HepG2 (cell line): ENCODE measurements at regions not wholly inside any gene's neighbourhood (a gene's known extent, or its start where the extent isn't known, plus 50 kb on each side); places are given as distances from the start of the nearest gene placed in this dataset.

Experiments
- ATAC-seq: fragments of 200-7000 bp; cut with Tn5 transposase; 3 replicates; pipeline ENCODE4 v1.9.1; 2020; ENCODE audit warnings: mild to moderate bottlenecking, moderate library complexity
- BruUV-seq: library from RNA; stranded (reverse); fragments of 400-500 nt; replicated peaks from 2 replicates; lab custom pipeline; 2021; lab: Mats Ljungman, UMichigan
- CTCF ChIA-PET: fragments of 300-600 bp; formaldehyde crosslinking; extraction: SDS; loops from one replicate; lab custom pipeline; 2021; ENCODE audit warnings: low total read pairs, inconsistent platforms, low intra/inter-chr PET ratio; lab: Yijun Ruan, JAX
- POLR2A ChIA-PET: fragments of 350-600 bp; sonication (Branson Sonifier 250); formaldehyde crosslinking; loops from one replicate; lab custom pipeline; 2020; ENCODE audit warnings: antibody characterized with exemption, inconsistent platforms; lab: Yijun Ruan, JAX
- DNase-seq: peaks from one replicate; pipeline ENCODE4 v3.0.0-alpha.2; 2015; ENCODE audit warnings: low spot score
- FAIRE-seq: peaks from 3 replicates; lab custom pipeline; 2011; peaks lifted over from hg19 to GRCh38; lab: Jason Lieb, UNC
- H2AFZ ChIP-seq: one replicate; pipeline ENCODE4 v1.6.1; 2011; ENCODE audit warnings: low read length, inconsistent platforms
- H3K27ac ChIP-seq: fragments of 300-600 bp; 3 replicates; pipeline ENCODE4 v1.8.0; 2011; ENCODE audit warnings: mixed run types, mild to moderate bottlenecking, mixed read lengths, low read length, inconsistent platforms; ENCODE audit not compliant: insufficient read depth; ENCODE audit errors: extremely low read length
- H3K27me3 ChIP-seq, 2 experiments: fragments of 200-600 bp in 1 of 2; 2 replicates in 1 of 2; 3 replicates in 1 of 2; pipeline versions ENCODE4 v1.6.0 to v1.8.0; 2011; ENCODE audit warnings: low read length in 2 of 2, mild to moderate bottlenecking in 2 of 2, moderate library complexity in 2 of 2, inconsistent platforms in 1 of 2; ENCODE audit not compliant: insufficient read depth in 2 of 2, control insufficient read depth in 1 of 2
- H3K36me3 ChIP-seq, 2 experiments: fragments of 200-600 bp in 1 of 2; replicated peaks in 1 of 2; 2 replicates in 1 of 2; 3 replicates in 1 of 2; pipeline versions ENCODE4 v1.5.1 to v1.8.0; 2011; ENCODE audit warnings: low read length in 2 of 2, inconsistent platforms in 1 of 2; ENCODE audit not compliant: insufficient read depth in 2 of 2, control insufficient read depth in 1 of 2
- H3K4me1 ChIP-seq: 2 replicates; pipeline ENCODE4 v1.5.1; 2012; ENCODE audit warnings: low read length, inconsistent platforms; ENCODE audit not compliant: insufficient read depth
- H3K4me2 ChIP-seq: 2 replicates; pipeline ENCODE4 v1.6.0; 2011; ENCODE audit warnings: low read depth, low read length, inconsistent platforms
- H3K4me3 ChIP-seq, 3 experiments: fragments of 200-600 bp in 1 of 3; sonication (generic), shearing (Covaris generic) in 1 of 3; replicated peaks in 1 of 3; 2 replicates each; pipeline ENCODE4 v1.5.1; 2011 to 2016; ENCODE audit warnings: low read length in 3 of 3, inconsistent platforms in 2 of 3, low read depth in 2 of 3, mild to moderate bottlenecking in 2 of 3, control low read depth in 1 of 3, mixed read lengths in 1 of 3; ENCODE audit not compliant: insufficient read depth in 1 of 3
- H3K79me2 ChIP-seq: one replicate; pipeline ENCODE4 v1.6.1; 2011; ENCODE audit warnings: low read length, inconsistent platforms; ENCODE audit not compliant: insufficient read depth
- H3K9ac ChIP-seq: 2 replicates; pipeline ENCODE4 v1.6.0; 2011; ENCODE audit warnings: mild to moderate bottlenecking, low read depth, low read length, inconsistent platforms; ENCODE audit not compliant: insufficient read depth
- H3K9me3 ChIP-seq: 2 replicates; pipeline ENCODE4 v1.5.1; 2012; ENCODE audit warnings: mild to moderate bottlenecking, low read length
- H4K20me1 ChIP-seq: 2 replicates; pipeline ENCODE4 v1.6.0; 2011; ENCODE audit warnings: inconsistent platforms, mild to moderate bottlenecking, low read length, moderate library complexity; ENCODE audit not compliant: insufficient read depth
- AGO2 ChIP-seq: fragments of 200-400 bp; formaldehyde crosslinking; optimal IDR thresholded peaks from 2 replicates; pipeline ENCODE3; 2017; ENCODE audit warnings: mild to moderate bottlenecking, low read depth, low read length, moderate library complexity
- DZIP1 ChIP-seq: sonication (generic); formaldehyde crosslinking; IDR thresholded peaks from 2 replicates; pipeline ENCODE4 v1.5.0; 2020; ENCODE audit warnings: mild to moderate bottlenecking, missing genetic modification reagents
- EZH2 ChIP-seq: conservative IDR thresholded peaks from 2 replicates; pipeline ENCODE4 v1.6.1; 2012; ENCODE audit warnings: mild to moderate bottlenecking, low read depth, low read length, moderate library complexity
- GFI1 ChIP-seq: sonication (generic); formaldehyde crosslinking; IDR thresholded peaks from 2 replicates; pipeline ENCODE4 v1.5.0; 2020; ENCODE audit warnings: missing genetic modification reagents, mild to moderate bottlenecking, borderline replicate concordance
- HINFP ChIP-seq: sonication (generic); formaldehyde crosslinking; IDR thresholded peaks from 2 replicates; pipeline ENCODE4 v1.4.0; 2020; ENCODE audit warnings: low read depth, mild to moderate bottlenecking, missing genetic modification reagents
- HMGA1 ChIP-seq: sonication (generic); formaldehyde crosslinking; conservative IDR thresholded peaks from 2 replicates; pipeline ENCODE4 v1.4.0; 2020; ENCODE audit warnings: missing genetic modification reagents
- HOXD1 ChIP-seq: sonication (generic); formaldehyde crosslinking; IDR thresholded peaks from 2 replicates; pipeline ENCODE4 v1.5.0; 2020; ENCODE audit warnings: missing genetic modification reagents
- KDM6A ChIP-seq: IDR thresholded peaks from 2 replicates; pipeline ENCODE4 v1.6.1; 2016; ENCODE audit warnings: low read depth
- NR2C2 ChIP-seq: sonication (generic); formaldehyde crosslinking; IDR thresholded peaks from 2 replicates; pipeline ENCODE4 v1.4.0; 2020; ENCODE audit warnings: missing genetic modification reagents, mild to moderate bottlenecking, moderate library complexity, borderline replicate concordance
- PHF21A ChIP-seq: sonication (generic); formaldehyde crosslinking; IDR thresholded peaks from 2 replicates; pipeline ENCODE4 v1.5.0; 2020; ENCODE audit warnings: mild to moderate bottlenecking, missing genetic modification reagents
- POLR2A ChIP-seq, 2 experiments: IDR thresholded peaks; 2 replicates each; pipeline ENCODE4 v1.6.1; 2011; ENCODE audit warnings: low read depth in 2 of 2, low read length in 2 of 2, mild to moderate bottlenecking in 1 of 2, moderate library complexity in 1 of 2; ENCODE audit not compliant: insufficient read depth in 1 of 2
- RCOR2 ChIP-seq: IDR thresholded peaks from 2 replicates; pipeline ENCODE4 v1.6.1; 2016; ENCODE audit warnings: missing biosample characterization, missing genetic modification reagents
- SMAD9 ChIP-seq: sonication (generic); formaldehyde crosslinking; IDR thresholded peaks from 2 replicates; pipeline ENCODE4 v1.5.1; 2020; ENCODE audit warnings: mild to moderate bottlenecking, missing genetic modification reagents
- TFDP1 ChIP-seq: IDR thresholded peaks from 2 replicates; pipeline ENCODE4 v1.6.1; 2016; ENCODE audit warnings: missing compliant biosample characterization, missing genetic modification reagents, borderline replicate concordance
- ZC3H13 ChIP-seq: sonication (generic); formaldehyde crosslinking; IDR thresholded peaks from 2 replicates; pipeline ENCODE4 v1.8.1; 2023; ENCODE audit warnings: mild to moderate bottlenecking, missing genetic modification reagents, moderate library complexity
- ZNF180 ChIP-seq: sonication (generic); formaldehyde crosslinking; IDR thresholded peaks from 2 replicates; pipeline ENCODE4 v1.4.0; 2020; ENCODE audit warnings: low read depth, missing genetic modification reagents, borderline replicate concordance
- ZNF253 ChIP-seq: sonication (generic); formaldehyde crosslinking; IDR thresholded peaks from 2 replicates; pipeline ENCODE4 v1.8.0; 2022; ENCODE audit warnings: mild to moderate bottlenecking, missing genetic modification reagents, borderline replicate concordance
- ZNF282 ChIP-seq: fragments of 450-650 bp; IDR thresholded peaks from 2 replicates; pipeline ENCODE4 v1.6.1; 2018; ENCODE audit not compliant: partially characterized antibody
- ZNF414 ChIP-seq: sonication (generic); formaldehyde crosslinking; IDR thresholded peaks from 2 replicates; pipeline ENCODE4 v1.5.0; 2020; ENCODE audit warnings: missing genetic modification reagents
- ZNF501 ChIP-seq: sonication (generic); formaldehyde crosslinking; IDR thresholded peaks from 2 replicates; pipeline ENCODE4 v1.5.1; 2020; ENCODE audit warnings: mild to moderate bottlenecking, moderate library complexity, missing genetic modification reagents
- ZNF543 ChIP-seq: sonication (generic); formaldehyde crosslinking; IDR thresholded peaks from 2 replicates; pipeline ENCODE4 v1.4.0; 2020; ENCODE audit warnings: mild to moderate bottlenecking, missing genetic modification reagents
- whole genome bisulfite sequencing: methylation state at CpG from one replicate; pipeline ENCODE4 v1.1.6; 2017; ENCODE audit warnings: low lambda C conversion rate; 5-methylcytosine and 5-hydroxymethylcytosine counted together
- in situ Hi-C: cut with HindIII; loops from 2 replicates; pipeline ENCODE4 v1.10.0; 2017; ENCODE audit warnings: low pct_unique_long_range_greater_than_20kb; ENCODE audit not compliant: extremely low pct_ligation_motif_present
- intact Hi-C: fragments of 100-400 bp; cut with micrococcal nuclease; formaldehyde crosslinking; loops from one replicate; pipeline ENCODE4 v1.10.0; 2022; ENCODE audit not compliant: unreplicated experiment

- POLR2A ChIA-PET, result no interaction called here
- no peak for FAIRE-seq
- no TSS peak for BruUV-seq
Observed at GRCh38 chr6:44606976-44607375, 219.5 kb downstream of the CDC5L start.

GRCh38 chr6:44608175-44608574 lies 220.7 kb downstream of the CDC5L start:
- in situ Hi-C loops (no loop called here), intact Hi-C loops (no loop called here)
- no peak overlapping the region for H2AFZ ChIP-seq
- ChIA-PET CTCF (no interaction called here), POLR2A (no interaction called here)
- H3K36me3 ChIP-seq, result no peaks in the 10 kb centered on the region
- DNase-seq (no peak), ATAC-seq (no peak), FAIRE-seq (no peak)
- no peaks in the 10 kb centered on the region for H3K4me1 ChIP-seq
- no peak overlapping the region for H3K27ac ChIP-seq
- no peak overlapping the region for H3K9ac ChIP-seq
- H3K4me3 ChIP-seq, result no peak overlapping the region
- no TSS peak for BruUV-seq
- WGBS, result 9% methylated on average over 4 of the region's 4 CpGs
- no peaks in the 10 kb centered on the region for H4K20me1 ChIP-seq
- no peaks in the 10 kb centered on the region for H3K9me3 ChIP-seq
- no peaks in the 10 kb centered on the region for H3K79me2 ChIP-seq
- peaks cover 0 to 22% of the 10 kb centered on the region in 2 experiments; a peak in 2 of 5 replicates for H3K27me3 ChIP-seq
- H3K4me2 ChIP-seq, result no peak overlapping the region
- TF ChIP-seq ZNF543 (no peak), HINFP (CRISPR knock-in tag) (no peak), POLR2A (IDR thresholded peaks at IDR 0.05; ENCODE audit: insufficient read depth in 1 of 2, low read depth in 2 of 2, low read length in 2 of 2) (no peak), SMAD9 (CRISPR knock-in tag) (no peak), TFDP1 (CRISPR knock-in tag) (no peak), DZIP1 (CRISPR knock-in tag) (no peak), ZNF180 (no peak)

More at GRCh38 chr6:44606976-44607375, 219.5 kb downstream of the CDC5L start:
- in situ Hi-C loops (no loop called here), intact Hi-C loops (no loop called here)
- no peak for DNase-seq
- WGBS, result 44% methylated on average over 6 of the region's 6 CpGs
- no peak overlapping the region for H2AFZ ChIP-seq
- no peak overlapping the region for H3K4me3 ChIP-seq
- no peaks in the 10 kb centered on the region for H3K9me3 ChIP-seq
- H3K4me2 ChIP-seq, result no peak overlapping the region
- no peak for ATAC-seq
- CTCF ChIA-PET, result no interaction called here
- no peak overlapping the region for H3K27ac ChIP-seq
- peaks cover 0 to 27% of the 10 kb centered on the region in 2 experiments; a peak in 2 of 5 replicates for H3K27me3 ChIP-seq
- TF ChIP-seq HOXD1 (CRISPR knock-in tag) (no peak), GFI1 (CRISPR knock-in tag) (no peak), PHF21A (CRISPR knock-in tag) (no peak), NR2C2 (CRISPR knock-in tag) (no peak), ZNF501 (CRISPR knock-in tag) (no peak), AGO2 (no peak), ZC3H13 (CRISPR knock-in tag) (no peak), ZNF253 (CRISPR knock-in tag) (no peak), RCOR2 (CRISPR knock-in tag) (no peak), HMGA1 (CRISPR knock-in tag) (no peak), ZNF414 (CRISPR knock-in tag) (no peak), ZNF282 (no peak), EZH2 (no peak), KDM6A (CRISPR knock-in tag) (no peak)
- no peaks in the 10 kb centered on the region for H3K79me2 ChIP-seq
- no peaks in the 10 kb centered on the region for H3K36me3 ChIP-seq
- H3K4me1 ChIP-seq, result no peaks in the 10 kb centered on the region
- H3K9ac ChIP-seq, result no peak overlapping the region
- H4K20me1 ChIP-seq, result no peaks in the 10 kb centered on the region
